C4-2B (cell line): ENCODE measurements at regions not wholly inside any gene's neighbourhood (a gene's known extent, or its start where the extent isn't known, plus 50 kb on each side); places are given as distances from the start of the nearest gene placed in this dataset.

Experiments
- H3K27ac ChIP-seq: fragments of 450-650 bp; 2 replicates; pipeline ENCODE4 v1.5.1; 2017
- ZFX ChIP-seq: fragments of 450-650 bp; IDR thresholded peaks from 2 replicates; pipeline ENCODE4 v1.6.1; 2017
- TF ChIP-seq, protein P1 (sequence below): fragments of 450-650 bp; conservative IDR thresholded peaks from 2 replicates; pipeline ENCODE4 v1.5.1; 2017; ENCODE audit warnings: mild to moderate bottlenecking

DNA sequence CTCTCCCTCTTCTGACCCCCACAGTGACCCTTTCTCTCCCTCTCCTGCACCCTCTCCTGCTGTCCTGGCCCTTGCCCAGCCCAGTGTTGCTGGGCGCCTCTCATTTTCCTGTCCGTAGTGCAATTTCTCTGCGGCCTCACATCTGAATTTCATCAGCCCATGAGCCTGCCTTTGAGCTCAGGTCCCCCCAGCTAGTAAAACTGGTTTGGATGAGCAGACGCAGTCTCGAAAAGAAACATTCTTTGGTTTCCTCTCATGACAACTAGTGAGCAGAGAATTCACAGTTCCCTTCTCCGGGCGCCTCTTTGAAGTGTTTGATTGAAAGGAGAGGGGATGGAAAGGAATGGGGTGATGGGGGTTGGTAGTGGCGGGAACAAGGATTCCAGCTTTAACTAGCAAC, 126.0 kb upstream of the CADM1 start:
- H3K27ac ChIP-seq = no peak overlapping the region
- TF ChIP-seq ZFX = no peak
- TF ChIP-seq, protein P1, sequence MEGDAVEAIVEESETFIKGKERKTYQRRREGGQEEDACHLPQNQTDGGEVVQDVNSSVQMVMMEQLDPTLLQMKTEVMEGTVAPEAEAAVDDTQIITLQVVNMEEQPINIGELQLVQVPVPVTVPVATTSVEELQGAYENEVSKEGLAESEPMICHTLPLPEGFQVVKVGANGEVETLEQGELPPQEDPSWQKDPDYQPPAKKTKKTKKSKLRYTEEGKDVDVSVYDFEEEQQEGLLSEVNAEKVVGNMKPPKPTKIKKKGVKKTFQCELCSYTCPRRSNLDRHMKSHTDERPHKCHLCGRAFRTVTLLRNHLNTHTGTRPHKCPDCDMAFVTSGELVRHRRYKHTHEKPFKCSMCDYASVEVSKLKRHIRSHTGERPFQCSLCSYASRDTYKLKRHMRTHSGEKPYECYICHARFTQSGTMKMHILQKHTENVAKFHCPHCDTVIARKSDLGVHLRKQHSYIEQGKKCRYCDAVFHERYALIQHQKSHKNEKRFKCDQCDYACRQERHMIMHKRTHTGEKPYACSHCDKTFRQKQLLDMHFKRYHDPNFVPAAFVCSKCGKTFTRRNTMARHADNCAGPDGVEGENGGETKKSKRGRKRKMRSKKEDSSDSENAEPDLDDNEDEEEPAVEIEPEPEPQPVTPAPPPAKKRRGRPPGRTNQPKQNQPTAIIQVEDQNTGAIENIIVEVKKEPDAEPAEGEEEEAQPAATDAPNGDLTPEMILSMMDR = no peak

DNA sequence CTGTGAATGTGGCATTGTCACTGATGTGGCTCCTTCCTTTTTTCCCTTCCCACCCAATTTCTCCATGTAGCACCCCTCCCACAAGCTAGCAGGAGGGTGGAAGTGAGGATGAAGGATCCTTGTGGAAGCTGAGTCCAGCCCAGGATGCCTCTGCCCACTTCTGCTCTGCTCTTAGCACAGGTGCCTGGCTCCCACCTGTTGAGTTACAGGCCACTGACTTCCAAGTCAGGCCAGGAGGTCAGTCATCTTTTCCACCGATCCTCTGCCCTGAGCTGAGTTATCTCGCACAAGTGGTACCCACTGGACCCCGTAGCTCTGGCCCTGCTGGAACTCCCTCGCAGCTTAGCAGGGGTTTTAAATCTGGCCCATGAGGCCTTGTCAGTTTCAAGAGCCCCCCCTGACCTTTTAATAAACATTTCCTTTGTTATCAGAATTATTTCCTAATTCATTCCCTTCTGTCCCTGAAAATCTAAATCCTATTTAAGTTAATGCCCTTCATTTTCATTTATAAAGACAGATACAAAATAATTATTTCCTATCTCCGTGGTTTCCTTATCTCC, 125.3 kb upstream of the CADM1 start:
- no peak overlapping the region for H3K27ac ChIP-seq
- TF ChIP-seq, protein P1 = no peak
- TF ChIP-seq ZFX = no peak

DNA sequence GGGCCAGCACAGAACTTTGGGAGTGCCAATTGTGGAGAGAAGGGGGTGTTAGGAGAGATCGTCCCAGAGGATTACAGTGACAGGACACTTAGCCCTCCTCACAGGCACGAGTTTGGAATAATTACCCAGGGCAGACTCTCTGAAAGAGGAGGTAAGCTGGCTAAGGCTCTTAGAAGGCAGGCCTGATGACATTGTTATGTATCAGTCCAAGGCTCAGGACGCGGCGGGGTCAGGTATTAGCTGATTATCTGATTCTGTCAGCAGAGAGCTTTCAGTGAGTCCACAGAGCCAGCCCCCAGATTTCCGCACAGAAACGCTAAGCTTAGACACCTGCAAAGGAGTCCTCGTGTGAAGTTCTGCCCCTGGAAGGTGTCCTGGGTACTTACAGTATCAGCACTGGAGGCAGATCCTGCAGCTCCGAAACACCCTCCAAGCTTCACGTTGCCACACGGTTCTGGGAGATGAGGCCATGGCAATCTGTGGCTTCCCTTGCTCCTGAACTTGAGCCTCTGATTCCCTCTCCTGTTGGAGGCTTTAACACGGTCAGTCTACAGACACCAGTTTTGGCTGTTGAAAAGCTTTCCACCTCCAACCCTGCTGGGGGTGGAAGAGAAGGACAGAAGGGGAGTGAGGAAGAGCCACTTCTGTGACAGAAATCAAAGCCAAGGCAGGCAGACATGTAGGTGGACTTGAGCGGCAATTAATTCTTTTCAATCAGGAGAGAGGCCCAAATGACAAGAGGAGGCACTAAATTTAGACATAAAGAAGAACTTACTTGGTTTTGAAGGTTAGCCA, 123.6 kb upstream of the CADM1 start:
- no peak overlapping the region for H3K27ac ChIP-seq
- TF ChIP-seq, protein P1 = no peak
- TF ChIP-seq ZFX = no peak

DNA sequence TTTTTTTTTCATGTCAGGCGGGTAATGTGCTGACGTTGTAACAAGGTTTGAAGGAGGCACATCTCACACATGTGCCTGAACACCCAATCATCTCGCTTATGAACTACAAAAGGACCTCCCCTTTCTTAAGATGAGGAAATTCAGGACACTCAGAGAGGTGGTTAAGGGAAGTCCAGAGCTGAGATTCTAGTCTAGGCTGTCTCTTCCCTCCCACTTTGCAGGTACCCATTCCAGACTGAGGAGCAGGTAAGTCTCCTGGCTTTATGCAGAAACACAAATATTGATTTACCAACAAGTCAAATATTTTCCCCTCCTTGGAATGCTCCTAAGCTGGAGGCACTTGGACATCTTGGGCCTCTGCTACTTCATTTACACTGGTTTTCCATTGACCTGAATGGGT, 122.9 kb upstream of the CADM1 start:
- H3K27ac ChIP-seq = no peak overlapping the region
- TF ChIP-seq, protein P1 = no peak
- TF ChIP-seq ZFX = no peak

DNA sequence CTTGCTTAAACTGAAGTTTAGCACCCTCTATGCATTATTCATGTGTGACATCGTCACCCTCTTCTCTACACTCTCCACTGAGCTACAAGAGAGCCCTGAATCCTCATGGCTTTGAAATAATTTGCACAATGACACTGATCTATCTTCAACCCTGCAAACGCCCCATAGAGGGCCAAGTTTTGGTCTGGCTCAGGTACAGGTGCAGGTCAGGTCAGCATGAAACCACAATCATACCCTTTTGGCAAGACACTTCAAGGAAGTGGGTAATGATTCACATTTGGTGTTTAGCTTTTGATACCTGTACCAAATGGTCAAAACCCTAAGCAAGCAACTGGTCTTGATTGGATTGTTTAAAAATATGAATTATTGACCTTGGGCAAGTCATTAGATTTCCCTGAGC, 122.2 kb upstream of the CADM1 start:
- H3K27ac ChIP-seq = no peak overlapping the region
- TF ChIP-seq, protein P1 = no peak
- no peak for TF ChIP-seq ZFX

DNA sequence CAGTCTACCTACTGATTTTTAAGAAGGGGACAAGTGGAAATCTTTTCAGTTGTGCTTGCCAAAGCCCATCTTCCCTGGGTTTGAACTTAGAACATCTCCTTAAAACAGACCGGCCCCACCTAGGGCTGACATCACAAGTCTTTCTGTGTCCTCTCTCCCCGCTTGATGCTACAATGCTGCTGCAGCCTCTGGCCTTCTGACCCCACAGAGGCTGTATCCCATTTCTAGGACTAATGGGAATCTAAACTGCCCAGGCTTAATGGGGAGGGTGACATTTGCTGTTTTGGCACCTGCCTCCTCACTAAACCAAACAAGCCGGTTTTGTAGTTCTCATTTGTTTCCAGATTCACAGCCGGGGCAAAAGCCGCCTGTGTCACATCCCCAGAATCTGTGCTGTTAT, 121.3 kb upstream of the CADM1 start:
- TF ChIP-seq, protein P1 = no peak
- TF ChIP-seq ZFX = no peak
- no peak overlapping the region for H3K27ac ChIP-seq

DNA sequence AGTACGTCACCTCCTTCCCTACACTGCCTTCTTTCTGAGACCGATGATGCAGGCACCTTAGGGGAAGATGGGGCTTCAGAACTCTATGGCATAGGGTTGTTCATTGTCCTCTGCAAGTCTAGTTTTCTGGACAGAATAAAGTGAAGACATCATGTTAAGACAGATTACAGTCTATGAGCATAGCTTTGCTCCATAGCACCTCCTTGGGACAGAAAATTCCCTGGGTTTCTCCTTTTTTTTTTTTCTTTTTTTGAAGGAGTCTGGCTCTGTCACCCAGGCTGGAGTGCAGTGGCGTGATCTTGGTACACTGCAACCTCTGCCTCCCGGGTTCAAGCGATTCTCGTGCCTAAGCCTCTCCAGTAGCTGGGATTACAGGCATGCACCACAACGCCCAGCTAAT, 119.8 kb upstream of the CADM1 start:
- H3K27ac ChIP-seq = no peak overlapping the region
- no peak for TF ChIP-seq ZFX
- TF ChIP-seq, protein P1 = no peak; the same call in 1 of the 2 replicates
